Glutamatergic neuron (in vitro differentiated cells): ENCODE measurements at regions not wholly inside any gene's neighbourhood (a gene's known extent, or its start where the extent isn't known, plus 50 kb on each side); places are given as distances from the start of the nearest gene placed in this dataset.
A peak's percentile ranks its signal among the peaks of the same experiment; 100 is the strongest.

Experiments
- DNase-seq: peaks from one replicate; pipeline ENCODE4 v3.0.0; 2022
- H3K27ac Mint-ChIP-seq: one replicate; pipeline ENCODE4 v1.8.0; 2020; ENCODE audit warnings: mild to moderate bottlenecking, mixed read lengths, inconsistent platforms; ENCODE audit not compliant: unreplicated experiment
- H3K27me3 Mint-ChIP-seq: one replicate; pipeline ENCODE4 v1.8.0; 2020; ENCODE audit warnings: mild to moderate bottlenecking, moderate library complexity, mixed read lengths, inconsistent platforms; ENCODE audit not compliant: unreplicated experiment
- H3K36me3 Mint-ChIP-seq: one replicate; pipeline ENCODE4 v1.8.0; 2020; ENCODE audit warnings: mild to moderate bottlenecking, mixed read lengths, inconsistent platforms; ENCODE audit not compliant: unreplicated experiment
- H3K4me1 Mint-ChIP-seq: one replicate; pipeline ENCODE4 v1.8.0; 2020; ENCODE audit warnings: mild to moderate bottlenecking, low read depth, mixed read lengths, inconsistent platforms; ENCODE audit not compliant: unreplicated experiment
- H3K4me3 Mint-ChIP-seq: one replicate; pipeline ENCODE4 v1.8.0; 2020; ENCODE audit warnings: mild to moderate bottlenecking, mixed read lengths, inconsistent platforms; ENCODE audit not compliant: unreplicated experiment
- H3K9me3 Mint-ChIP-seq: one replicate; pipeline ENCODE4 v1.8.0; 2020; ENCODE audit warnings: mild to moderate bottlenecking, moderate library complexity, mixed read lengths, inconsistent platforms; ENCODE audit not compliant: unreplicated experiment
- TF ChIP-seq, protein P1 (sequence below): fragments of 200-600 bp; sonication (generic); IDR thresholded peaks from one replicate; pipeline ENCODE4 v1.5.0; 2021; ENCODE audit not compliant: partially characterized antibody, unreplicated experiment

DNA sequence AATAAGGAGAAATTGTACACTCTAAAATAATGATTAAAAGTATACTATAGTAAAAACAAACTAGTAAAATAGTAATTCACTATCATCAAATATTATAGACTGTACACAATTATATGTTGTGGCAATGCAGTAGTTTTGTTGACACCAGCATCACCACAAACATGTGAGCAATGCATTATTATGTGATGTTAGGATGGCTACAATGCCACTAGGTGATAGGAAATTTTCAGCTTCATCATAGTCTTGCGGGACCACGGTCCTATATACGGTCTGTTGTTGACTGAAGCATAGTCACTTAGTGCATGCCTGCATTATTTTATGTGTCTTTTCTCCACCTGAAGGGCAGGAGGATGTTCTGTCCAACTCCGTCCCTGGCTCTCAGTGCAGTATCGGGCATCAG, 104.8 kb upstream of the NEDD9 start:
- Mint-ChIP-seq H3K36me3 (no peaks in the 10 kb centered on the region), H3K9me3 (no peaks in the 10 kb centered on the region), H3K4me1 (no peaks in the 10 kb centered on the region), H3K4me3 (no peak overlapping the region), H3K27ac (no peak overlapping the region), H3K27me3 (peaks cover 2% of the 10 kb centered on the region)
- TF ChIP-seq, protein P1, sequence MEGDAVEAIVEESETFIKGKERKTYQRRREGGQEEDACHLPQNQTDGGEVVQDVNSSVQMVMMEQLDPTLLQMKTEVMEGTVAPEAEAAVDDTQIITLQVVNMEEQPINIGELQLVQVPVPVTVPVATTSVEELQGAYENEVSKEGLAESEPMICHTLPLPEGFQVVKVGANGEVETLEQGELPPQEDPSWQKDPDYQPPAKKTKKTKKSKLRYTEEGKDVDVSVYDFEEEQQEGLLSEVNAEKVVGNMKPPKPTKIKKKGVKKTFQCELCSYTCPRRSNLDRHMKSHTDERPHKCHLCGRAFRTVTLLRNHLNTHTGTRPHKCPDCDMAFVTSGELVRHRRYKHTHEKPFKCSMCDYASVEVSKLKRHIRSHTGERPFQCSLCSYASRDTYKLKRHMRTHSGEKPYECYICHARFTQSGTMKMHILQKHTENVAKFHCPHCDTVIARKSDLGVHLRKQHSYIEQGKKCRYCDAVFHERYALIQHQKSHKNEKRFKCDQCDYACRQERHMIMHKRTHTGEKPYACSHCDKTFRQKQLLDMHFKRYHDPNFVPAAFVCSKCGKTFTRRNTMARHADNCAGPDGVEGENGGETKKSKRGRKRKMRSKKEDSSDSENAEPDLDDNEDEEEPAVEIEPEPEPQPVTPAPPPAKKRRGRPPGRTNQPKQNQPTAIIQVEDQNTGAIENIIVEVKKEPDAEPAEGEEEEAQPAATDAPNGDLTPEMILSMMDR: no peak
- no peak for DNase-seq

DNA sequence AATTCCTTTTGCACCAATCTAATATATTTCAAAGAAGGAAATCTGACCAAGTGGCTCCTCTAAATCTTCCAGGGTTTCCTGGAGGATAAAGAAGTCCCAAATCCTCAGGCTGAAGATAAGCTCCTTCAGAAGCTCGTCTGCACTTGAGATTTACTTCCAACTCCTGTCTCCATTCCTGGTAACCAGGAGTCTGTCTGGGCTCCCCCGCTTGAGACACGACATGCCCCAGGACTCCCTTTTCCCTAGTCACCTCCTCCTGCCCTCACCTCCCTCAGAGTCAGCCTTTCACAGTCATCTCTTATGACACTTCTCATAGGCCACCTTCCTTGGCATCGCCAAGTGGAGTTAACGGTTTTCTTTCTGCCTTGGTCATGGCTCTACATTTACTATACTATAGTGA, 103.4 kb upstream of the NEDD9 start:
- Mint-ChIP-seq H3K4me3 (no peak overlapping the region), H3K27me3 (peaks cover 2% of the 10 kb centered on the region), H3K9me3 (no peaks in the 10 kb centered on the region), H3K4me1 (no peaks in the 10 kb centered on the region), H3K27ac (no peak overlapping the region), H3K36me3 (no peaks in the 10 kb centered on the region)
- TF ChIP-seq, protein P1: no peak
- DNase-seq: no peak

GRCh38 chr6:11333132-11333849, 100.8 kb upstream of the NEDD9 start:
- Mint-ChIP-seq H3K27me3 (peaks cover 2% of the 10 kb centered on the region), H3K36me3 (no peaks in the 10 kb centered on the region), H3K4me3 (no peak overlapping the region), H3K4me1 (peaks cover 2% of the 10 kb centered on the region), H3K9me3 (no peaks in the 10 kb centered on the region), H3K27ac (peak overlapping the region; percentile 18)
- DNase-seq: no peak
- TF ChIP-seq, protein P1: no peak

DNA sequence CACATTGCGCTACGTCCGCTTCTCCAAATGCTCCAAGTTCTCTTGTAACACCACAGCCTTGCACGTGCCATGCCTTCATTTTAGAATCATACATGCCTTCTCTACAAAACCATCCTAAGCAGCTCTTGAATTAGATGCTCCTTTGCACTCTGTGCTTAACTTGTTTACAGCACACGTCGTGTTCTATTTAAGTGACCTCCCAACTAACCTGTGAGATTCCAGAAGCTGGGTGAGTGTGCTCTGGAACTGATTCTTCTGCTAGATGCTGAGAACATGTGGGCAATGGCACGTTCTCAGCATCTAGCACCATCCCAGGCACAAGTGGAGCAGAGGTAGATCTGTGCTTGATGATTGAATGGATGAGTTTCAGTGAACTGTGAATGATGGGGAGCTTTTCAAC, 100.0 kb upstream of the NEDD9 start:
- DNase-seq: no peak
- TF ChIP-seq, protein P1: no peak
- no peaks in the 10 kb centered on the region for H3K9me3 Mint-ChIP-seq
- H3K27me3 Mint-ChIP-seq: peaks cover 2% of the 10 kb centered on the region
- no peaks in the 10 kb centered on the region for H3K36me3 Mint-ChIP-seq
- H3K4me3 Mint-ChIP-seq: no peak overlapping the region
- no peak overlapping the region for H3K27ac Mint-ChIP-seq
- peaks cover 10% of the 10 kb centered on the region for H3K4me1 Mint-ChIP-seq

- no peak for DNase-seq
- no peaks in the 10 kb centered on the region for H3K9me3 Mint-ChIP-seq
- H3K4me1 Mint-ChIP-seq: peaks cover 10% of the 10 kb centered on the region
- TF ChIP-seq, protein P1: no peak
- peaks cover 2% of the 10 kb centered on the region for H3K27me3 Mint-ChIP-seq
- H3K27ac Mint-ChIP-seq: no peak overlapping the region
- H3K4me3 Mint-ChIP-seq: no peak overlapping the region
- no peaks in the 10 kb centered on the region for H3K36me3 Mint-ChIP-seq
These were observed 98.6 kb upstream of the NEDD9 start for GRCh38 chr6:11331111-11331510.
